ENCODE measurements at regions not wholly inside any gene's neighbourhood (a gene's known extent, or its start where the extent isn't known, plus 50 kb on each side); places are given as distances from the start of the nearest gene placed in this dataset.

- no peak overlapping the region for H3K4me2 ChIP-seq (ENCODE audit: insufficient read depth in 1 of 2, low read depth in 2 of 2, low read length in 2 of 2)
- no peak overlapping the region for H3K9ac ChIP-seq (replicated peaks in 1 of 4; ENCODE audit: extremely low read depth in 1 of 4, low read depth in 3 of 4, low read length in 3 of 4)
- FAIRE-seq, result no peak
- 94% methylated on average over 3 of the region's 3 CpGs; no CpG with 5 or more reads in 1 of the 2 experiments for WGBS, 2 experiments (ENCODE audit: extremely low coverage in 1 of 2, insufficient coverage in 1 of 2, insufficient read length in 1 of 2, insufficient replicate concordance in 2 of 2, low coverage in 1 of 2, low lambda C conversion rate in 2 of 2, missing lambda C conversion rate in 1 of 2)
- no peak overlapping the region for H2BK5ac ChIP-seq (ENCODE audit: low read depth, low read length)
- H4K8ac ChIP-seq (ENCODE audit: extremely low read depth, insufficient read depth, low read length), result no peak overlapping the region
- no peak overlapping the region for H3K18ac ChIP-seq (ENCODE audit: extremely low read depth, low read length)
- H2AK5ac ChIP-seq (ENCODE audit: low read depth, low read length), result no peak overlapping the region
- no peaks in the 10 kb centered on the region for H3K23me2 ChIP-seq (ENCODE audit: low read depth, low read length)
- H4K5ac ChIP-seq (ENCODE audit: insufficient read length, low read depth, low read length), result no peak overlapping the region
- H4K20me1 ChIP-seq (replicated peaks in 1 of 2; ENCODE audit: control insufficient read depth in 1 of 2, insufficient read depth in 2 of 2, low read length in 2 of 2), result no peaks in the 10 kb centered on the region
- H2BK120ac ChIP-seq (replicated peaks; ENCODE audit: low read depth, low read length), result no peak overlapping the region
- no peak overlapping the region for H2AFZ ChIP-seq (ENCODE audit: low read length)
- no peak overlapping the region for H3K27ac ChIP-seq (ENCODE audit: low read depth, low read length)
- H3K79me1 ChIP-seq (ENCODE audit: low read depth, low read length), result no peaks in the 10 kb centered on the region
- no peaks in the 10 kb centered on the region for H3K36me3 ChIP-seq (ENCODE audit: control insufficient read depth in 2 of 4, insufficient read depth in 4 of 4, low read length in 3 of 4)
- DNase-seq (ENCODE audit: low read depth in 1 of 2, low spot score in 2 of 2), result no peak
- no peaks in the 10 kb centered on the region for H3K4me1 ChIP-seq (replicated peaks in 1 of 4; ENCODE audit: control insufficient read depth in 3 of 4, insufficient read depth in 4 of 4, low read length in 3 of 4)
- H3K23ac ChIP-seq (ENCODE audit: insufficient read length), result no peak overlapping the region
- H3K9me3 ChIP-seq (ENCODE audit: insufficient read depth in 2 of 2, low read depth in 1 of 2, low read length in 1 of 2), result no peaks in the 10 kb centered on the region
- no peaks in the 10 kb centered on the region for H3K27me3 ChIP-seq (replicated peaks in 1 of 4; ENCODE audit: control insufficient read depth in 3 of 4, extremely low read depth in 1 of 4, insufficient read depth in 3 of 4, low read length in 3 of 4)
- ChIA-PET CTCF (ENCODE audit: partially characterized antibody) (interaction anchor here (1.7 kb wide), 1 partner anchor 47 kb away, joined by 3 read pairs; no protein-coding TSS in a partner anchor), POLR2A (ENCODE audit: partially characterized antibody) (interaction anchor here (1.0 kb wide), 1 partner anchor 48 kb away, joined by 3 read pairs; no protein-coding TSS in a partner anchor)
- no peak overlapping the region for H3K4me3 ChIP-seq (ENCODE audit: extremely low read depth in 1 of 4, insufficient read depth in 2 of 4, low read depth in 3 of 4, low read length in 4 of 4)
- no peak overlapping the region for H3K56ac ChIP-seq (replicated peaks; ENCODE audit: insufficient read length, low read depth, low read length)
- no peak overlapping the region for H2BK12ac ChIP-seq (ENCODE audit: low read depth, low read length)
- H2BK15ac ChIP-seq (ENCODE audit: low read length), result no peak overlapping the region
- H2BK20ac ChIP-seq (ENCODE audit: low read length), result no peak overlapping the region
- H3K79me2 ChIP-seq (ENCODE audit: control insufficient read depth in 1 of 2, insufficient read depth in 2 of 2, low read length in 2 of 2), result no peaks in the 10 kb centered on the region
- no peak overlapping the region for H3K14ac ChIP-seq (ENCODE audit: insufficient read length)
- TF ChIP-seq KDM5A (IDR thresholded peaks at IDR 0.05; ENCODE audit: low read length) (no peak), CTCF (IDR thresholded peaks at IDR 0.05; ENCODE audit: control extremely low read depth in 1 of 3, insufficient read depth in 1 of 3, low read depth in 1 of 3, low read length in 3 of 3) (no peak), SP1 (IDR thresholded peaks at IDR 0.05; ENCODE audit: low read depth, low read length) (no peak), GTF2F1 (IDR thresholded peaks at IDR 0.05; ENCODE audit: borderline replicate concordance, low read depth, low read length) (no peak)
- H3K4ac ChIP-seq (replicated peaks; ENCODE audit: insufficient read length, low read depth, low read length), result no peak overlapping the region
- H4K91ac ChIP-seq (replicated peaks; ENCODE audit: insufficient read length, low read length), result no peak overlapping the region
Measured at GRCh38 chr5:173378727-173379126, 50.5 kb upstream of the STC2 start.

All from H1 (cell line).